ENCODE measurements at regions not wholly inside any gene's neighbourhood (a gene's known extent, or its start where the extent isn't known, plus 50 kb on each side); places are given as distances from the start of the nearest gene placed in this dataset.

- TF ChIP-seq POLR2AphosphoS5 (IDR thresholded peaks at IDR 0.05; ENCODE audit: low read depth, low read length) (no peak), TAF1 (IDR thresholded peaks at IDR 0.05; ENCODE audit: borderline replicate concordance, insufficient read depth, low read length) (no peak)
Observed at GRCh38 chr18:44410740-44411139, 269.9 kb upstream of the SETBP1 start.

All from PFSK-1 (cell line).